ENCODE measurements at regions not wholly inside any gene's neighbourhood (a gene's known extent, or its start where the extent isn't known, plus 50 kb on each side); places are given as distances from the start of the nearest gene placed in this dataset.

- Histone ChIP-seq H2BK12ac (ENCODE audit: low read depth, low read length) (peak overlapping the region; percentile 39; the same call in 1 of the 2 replicates), H2BK5ac (ENCODE audit: low read depth, low read length) (no peak overlapping the region), H3K23me2 (ENCODE audit: low read depth, low read length) (no peaks in the 10 kb centered on the region; the same call in 1 of the 2 replicates), H3K4me1 (replicated peaks in 1 of 4; ENCODE audit: control insufficient read depth in 3 of 4, insufficient read depth in 4 of 4, low read length in 3 of 4) (peaks cover 11 to 19% (median 13%) of the 10 kb centered on the region in 4 experiments), H4K20me1 (replicated peaks in 1 of 2; ENCODE audit: control insufficient read depth in 1 of 2, insufficient read depth in 2 of 2, low read length in 2 of 2) (peaks cover 0 to 1% of the 10 kb centered on the region in 2 experiments), H3K79me1 (ENCODE audit: low read depth, low read length) (no peaks in the 10 kb centered on the region), H3K4ac (replicated peaks; ENCODE audit: insufficient read length, low read depth, low read length) (no peak overlapping the region), H4K5ac (ENCODE audit: insufficient read length, low read depth, low read length) (no peak overlapping the region), H3K27ac (ENCODE audit: low read depth, low read length) (no peak overlapping the region), H3K9me3 (ENCODE audit: insufficient read depth in 2 of 2, low read depth in 1 of 2, low read length in 1 of 2) (no peaks in the 10 kb centered on the region), H3K18ac (ENCODE audit: extremely low read depth, low read length) (no peak overlapping the region), H3K23ac (ENCODE audit: insufficient read length) (no peak overlapping the region), H4K8ac (ENCODE audit: extremely low read depth, insufficient read depth, low read length) (no peak overlapping the region), H2BK15ac (ENCODE audit: low read length) (0 out of 2 replicates have a peak overlapping the region, but pooled peaks have one; percentile 95), H3K14ac (ENCODE audit: insufficient read length) (no peak overlapping the region), H3K4me2 (ENCODE audit: insufficient read depth in 1 of 2, low read depth in 2 of 2, low read length in 2 of 2) (no peak overlapping the region), H2AFZ (ENCODE audit: low read length) (no peak overlapping the region), H3K79me2 (ENCODE audit: control insufficient read depth in 1 of 2, insufficient read depth in 2 of 2, low read length in 2 of 2) (no peaks in the 10 kb centered on the region), H3K56ac (replicated peaks; ENCODE audit: insufficient read length, low read depth, low read length) (no peak overlapping the region), H2BK20ac (ENCODE audit: low read length) (no peak overlapping the region), H3K36me3 (ENCODE audit: control insufficient read depth in 2 of 4, insufficient read depth in 4 of 4, low read length in 3 of 4) (no peaks in the 10 kb centered on the region), H3K9ac (replicated peaks in 1 of 4; ENCODE audit: extremely low read depth in 1 of 4, low read depth in 3 of 4, low read length in 3 of 4) (no peak overlapping the region), H2BK120ac (replicated peaks; ENCODE audit: low read depth, low read length) (no peak overlapping the region), H3K4me3 (ENCODE audit: extremely low read depth in 1 of 4, insufficient read depth in 2 of 4, low read depth in 3 of 4, low read length in 4 of 4) (no peak overlapping the region), H2AK5ac (ENCODE audit: low read depth, low read length) (0 out of 2 replicates have a peak overlapping the region, but pooled peaks have one; percentile 47), H4K91ac (replicated peaks; ENCODE audit: insufficient read length, low read length) (no peak overlapping the region), H3K27me3 (replicated peaks in 1 of 4; ENCODE audit: control insufficient read depth in 3 of 4, extremely low read depth in 1 of 4, insufficient read depth in 3 of 4, low read length in 3 of 4) (no peaks in the 10 kb centered on the region)
- ChIA-PET CTCF (ENCODE audit: partially characterized antibody) (interaction anchor here (0.6 to 1.0 kb wide), 2 partner anchors 66 to 484 kb away, joined by 3 read pairs; no protein-coding TSS in a partner anchor), POLR2A (ENCODE audit: partially characterized antibody) (no interaction called here)
- 87% methylated on average over 4 of the region's 4 CpGs; no CpG with 5 or more reads in 1 of the 2 experiments for WGBS, 2 experiments (ENCODE audit: extremely low coverage in 1 of 2, insufficient coverage in 1 of 2, insufficient read length in 1 of 2, insufficient replicate concordance in 2 of 2, low coverage in 1 of 2, low lambda C conversion rate in 2 of 2, missing lambda C conversion rate in 1 of 2)
- FAIRE-seq (no peak), DNase-seq (ENCODE audit: low read depth in 1 of 2, low spot score in 2 of 2) (no peak)
- TF ChIP-seq E2F6 (IDR thresholded peaks at IDR 0.05): no peak
- no peak for TF ChIP-seq EP300 (IDR thresholded peaks at IDR 0.05; ENCODE audit: borderline replicate concordance in 1 of 2, low read depth in 2 of 2, low read length in 2 of 2)
- no peak for TF ChIP-seq SIX5 (IDR thresholded peaks at IDR 0.05; ENCODE audit: low read depth, low read length)
- no peak for TF ChIP-seq RNF2 (IDR thresholded peaks at IDR 0.05; ENCODE audit: borderline replicate concordance, low read depth, low read length, missing control alignments, poor library complexity, severe bottlenecking)
- no peak for TF ChIP-seq TAF7 (optimal IDR thresholded peaks at IDR 0.05; ENCODE audit: borderline replicate concordance, low read depth, low read length)
- TF ChIP-seq CBX8 (IDR thresholded peaks at IDR 0.05; ENCODE audit: borderline replicate concordance, low read depth, low read length): no peak
- TF ChIP-seq SP2 (IDR thresholded peaks at IDR 0.05; ENCODE audit: low read length): no peak
- TF ChIP-seq HDAC6 (IDR thresholded peaks at IDR 0.05; ENCODE audit: low read depth, low read length): no peak
- TF ChIP-seq POLR2AphosphoS5 (IDR thresholded peaks at IDR 0.05; ENCODE audit: low read depth, low read length): no peak
- no peak for TF ChIP-seq TEAD4 (IDR thresholded peaks at IDR 0.05; ENCODE audit: low read depth, low read length)
These were observed 252.9 kb downstream of the SHQ1 start for GRCh38 chr3:72595376-72595775.

Measured in H1 (cell line).